GM19395 (cell line): ENCODE measurements at regions not wholly inside any gene's neighbourhood (a gene's known extent, or its start where the extent isn't known, plus 50 kb on each side); places are given as distances from the start of the nearest gene placed in this dataset.

Experiments
- ATAC-seq: cut with Tn5 transposase; IDR thresholded peaks from one replicate; pipeline ENCODE4 v1.9.1; 2021; ENCODE audit warnings: mild to moderate bottlenecking, moderate library complexity; ENCODE audit not compliant: unreplicated experiment

DNA sequence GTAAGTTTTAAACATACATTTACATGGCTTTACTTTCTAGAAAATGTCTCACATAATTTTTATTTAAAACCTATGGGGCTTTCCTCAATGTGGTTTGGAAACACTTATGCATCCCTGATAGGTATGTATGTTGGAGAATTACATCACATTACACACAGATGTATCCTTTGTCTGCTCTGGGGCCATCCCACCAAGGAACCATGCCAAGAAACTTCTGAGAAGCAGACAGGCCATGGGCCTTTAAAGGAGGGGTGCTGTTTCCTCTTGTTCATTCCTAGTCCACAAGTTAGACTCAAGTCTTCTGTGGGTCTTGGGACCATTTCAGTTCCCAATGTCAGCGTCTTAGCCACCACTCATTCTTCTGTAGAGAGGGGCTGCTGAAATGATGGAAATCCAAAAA is 162.0 kb upstream of the SETBP1 start:
- ATAC-seq = no peak

DNA sequence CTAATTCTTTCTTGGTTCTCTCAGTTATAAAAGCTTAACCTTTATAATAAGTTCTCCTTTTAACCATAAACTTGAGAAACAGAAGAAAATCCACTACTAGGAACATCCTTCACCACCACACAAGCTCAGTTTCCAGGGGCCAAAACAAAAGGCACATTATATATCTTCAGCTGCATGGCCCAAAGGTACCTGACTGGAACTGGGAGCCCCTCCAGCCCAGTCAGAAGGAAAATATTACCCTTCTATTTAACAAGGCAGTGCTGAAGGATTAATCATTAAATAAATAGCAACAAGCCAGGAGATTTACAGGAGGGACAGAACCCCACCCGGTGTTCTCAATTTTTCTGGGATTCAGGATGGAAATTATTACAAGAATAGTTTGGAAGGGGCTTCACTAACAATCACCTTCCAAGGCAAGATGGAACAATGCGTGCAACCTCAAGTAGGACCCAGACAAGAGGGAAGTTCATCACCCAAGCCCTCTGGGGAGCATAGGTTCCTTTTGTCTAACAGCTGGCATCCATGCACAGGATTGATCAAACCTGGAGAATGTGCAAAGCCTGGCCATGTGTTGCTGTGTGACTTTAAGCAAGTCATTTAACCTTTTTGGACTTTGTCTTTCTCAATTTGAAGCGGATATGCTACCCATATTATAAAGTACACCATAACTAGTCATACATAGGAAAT is 159.6 kb upstream of the SETBP1 start:
- no peak for ATAC-seq

DNA sequence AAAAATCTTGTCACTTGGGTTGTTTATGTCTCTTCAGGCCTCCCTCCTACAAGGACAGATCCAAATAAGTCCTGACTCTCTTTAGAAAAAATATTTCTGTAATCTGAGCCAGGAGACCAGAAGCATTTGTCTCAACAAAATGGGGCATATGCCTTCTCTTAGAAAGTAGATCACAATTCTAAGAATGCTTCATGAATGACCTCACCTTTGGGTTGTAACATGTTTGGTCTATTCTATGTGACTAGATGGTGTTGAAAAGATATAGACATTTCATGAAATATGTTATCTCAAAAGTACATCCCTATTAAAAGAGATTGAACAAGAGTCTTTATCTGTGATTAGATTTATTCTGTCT is 159.0 kb upstream of the SETBP1 start:
- no peak for ATAC-seq

DNA sequence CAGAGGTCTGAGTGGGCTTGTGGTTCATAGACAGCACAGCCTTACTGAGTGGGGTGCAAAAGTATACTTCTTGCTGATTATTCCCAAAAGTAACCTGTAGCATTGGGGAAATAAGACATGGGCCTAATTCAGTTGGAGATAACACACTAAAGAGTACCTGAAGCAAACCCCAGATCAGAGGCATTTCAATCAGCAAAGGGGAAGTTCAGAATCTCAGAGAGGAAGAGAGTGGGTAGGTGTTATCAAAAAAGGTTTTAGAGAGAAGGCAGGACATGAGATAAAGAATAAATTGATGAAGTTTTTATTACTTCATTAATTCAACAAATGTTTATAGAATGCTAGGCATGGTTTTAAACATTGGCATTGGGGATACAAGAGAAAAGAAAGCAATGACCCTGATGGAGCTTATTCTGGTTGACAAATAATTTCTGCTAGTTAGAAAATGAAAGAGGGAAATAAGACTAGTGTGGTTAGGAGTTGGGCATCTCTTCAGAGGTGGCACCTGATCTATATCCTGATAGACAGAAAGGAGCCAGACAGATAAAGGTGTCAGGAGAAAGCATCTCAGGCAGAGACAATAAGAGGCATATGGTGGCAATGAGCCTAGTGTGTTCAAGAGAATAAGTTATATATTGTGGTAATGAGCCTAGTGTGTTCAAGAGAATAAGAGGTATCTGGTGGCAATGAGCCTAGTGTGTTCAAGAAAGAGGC is 153.8 kb upstream of the SETBP1 start:
- ATAC-seq = no peak

DNA sequence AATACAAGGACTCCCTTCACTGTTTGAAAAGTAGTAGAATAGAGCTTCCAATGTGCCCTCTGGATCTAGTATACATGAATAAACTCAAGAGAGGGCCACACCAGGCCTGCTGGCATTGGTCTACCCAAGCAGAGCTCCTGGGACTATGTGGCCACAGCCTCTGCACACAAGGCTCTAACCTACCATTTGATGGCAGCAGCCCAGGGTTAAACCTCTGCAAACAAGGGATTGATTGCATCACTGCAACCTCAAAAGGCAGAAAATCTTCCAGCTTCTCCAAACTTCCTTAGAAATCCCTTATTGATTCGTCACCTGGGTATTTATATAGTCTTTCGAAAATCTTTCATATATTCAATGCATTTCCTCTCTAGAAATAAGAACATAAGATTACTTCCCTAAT is 147.6 kb upstream of the SETBP1 start:
- no peak for ATAC-seq

DNA sequence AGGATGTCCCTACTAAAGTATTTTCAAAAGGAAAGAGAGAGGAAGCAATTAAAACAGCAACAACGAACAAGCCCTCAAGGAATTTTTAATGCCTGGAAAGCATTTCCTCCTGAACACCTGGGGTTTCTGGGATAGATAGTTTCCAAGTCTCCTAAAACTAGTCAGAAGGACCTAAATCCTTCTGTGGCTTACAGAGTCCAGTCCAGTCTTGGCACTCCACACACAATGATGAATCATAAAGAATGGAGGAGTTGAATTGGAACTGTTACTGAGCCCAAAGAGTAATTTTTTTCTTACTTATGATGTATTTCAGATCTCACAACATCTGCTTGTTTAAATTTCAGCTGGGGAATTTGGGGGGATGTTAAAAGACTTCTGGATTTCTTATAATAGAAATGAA is 144.6 kb upstream of the SETBP1 start:
- ATAC-seq = no peak

DNA sequence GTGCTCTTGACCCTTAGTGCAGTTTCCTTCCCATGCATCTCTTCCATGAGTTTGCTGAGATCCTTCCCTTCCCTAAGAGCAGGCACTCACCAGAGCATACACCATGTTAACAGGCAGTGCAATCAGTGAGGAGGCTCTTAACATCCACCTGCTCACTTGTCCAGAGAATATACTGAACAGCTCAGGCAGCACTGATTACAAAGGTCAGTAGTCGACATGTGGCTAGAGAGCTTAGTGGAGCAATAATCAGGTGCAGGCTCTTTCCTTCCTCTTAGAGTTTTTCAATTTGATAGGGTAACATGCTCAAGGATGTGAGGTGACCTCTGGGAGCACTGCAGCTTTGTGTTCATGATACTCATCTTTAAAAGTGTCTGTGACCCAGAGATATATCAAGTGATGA is 144.1 kb upstream of the SETBP1 start:
- no peak for ATAC-seq

DNA sequence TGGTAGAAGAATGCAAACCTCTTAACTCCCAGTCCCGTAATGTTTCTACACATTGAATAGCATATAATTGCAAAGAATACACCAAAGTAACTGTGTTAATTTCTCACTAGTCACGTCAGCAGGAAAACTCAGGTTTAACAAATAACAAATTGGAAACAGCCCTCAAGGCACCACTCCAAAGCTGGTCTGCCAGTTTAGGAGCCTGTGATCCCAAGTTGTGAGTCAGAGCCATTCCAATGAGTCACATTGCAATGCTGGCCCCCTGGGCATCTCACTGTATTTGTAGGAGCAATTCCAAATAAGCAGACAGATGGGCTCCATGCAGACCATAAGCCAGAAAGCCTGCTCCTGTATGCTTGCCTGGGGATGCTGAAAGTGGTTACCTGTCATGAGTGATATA is 143.2 kb upstream of the SETBP1 start:
- no peak for ATAC-seq

DNA sequence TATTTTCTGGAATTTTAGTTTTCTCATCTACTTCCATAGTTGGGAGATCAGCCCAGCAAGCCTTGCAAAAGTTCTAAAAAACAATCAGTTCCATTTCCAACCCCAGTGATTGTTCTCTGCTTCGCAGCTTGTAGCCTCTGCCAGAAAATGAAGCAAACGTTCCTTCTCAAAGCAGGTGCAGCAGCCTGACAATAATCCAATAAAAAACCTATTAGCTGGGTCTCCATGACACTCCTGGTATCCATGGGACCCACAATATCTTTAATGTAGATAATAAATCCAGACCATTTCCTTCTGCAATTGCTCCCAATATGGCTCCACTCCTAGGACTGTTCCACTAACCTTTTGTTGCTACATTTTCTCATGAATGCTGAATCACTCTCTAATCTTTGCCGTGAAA is 140.8 kb upstream of the SETBP1 start:
- no peak for ATAC-seq

DNA sequence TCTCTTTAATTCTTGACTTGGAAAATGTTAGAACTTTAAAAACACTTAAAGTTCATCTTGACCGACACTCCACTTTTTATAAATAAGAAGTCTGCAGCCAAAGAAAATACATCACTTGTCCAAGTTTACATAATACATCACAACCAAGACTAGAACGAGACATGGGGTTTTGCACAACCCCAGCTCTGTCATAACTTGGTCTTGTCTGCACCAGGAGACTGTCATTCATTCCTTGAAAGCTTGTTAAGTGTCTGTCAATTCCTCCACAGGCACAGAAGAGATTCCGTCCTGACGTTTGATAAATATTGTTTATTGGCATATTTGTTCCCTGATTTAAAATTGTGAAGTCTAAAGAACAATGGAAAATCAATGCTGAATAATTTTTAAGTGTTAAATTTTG is 139.5 kb upstream of the SETBP1 start:
- no peak for ATAC-seq

DNA sequence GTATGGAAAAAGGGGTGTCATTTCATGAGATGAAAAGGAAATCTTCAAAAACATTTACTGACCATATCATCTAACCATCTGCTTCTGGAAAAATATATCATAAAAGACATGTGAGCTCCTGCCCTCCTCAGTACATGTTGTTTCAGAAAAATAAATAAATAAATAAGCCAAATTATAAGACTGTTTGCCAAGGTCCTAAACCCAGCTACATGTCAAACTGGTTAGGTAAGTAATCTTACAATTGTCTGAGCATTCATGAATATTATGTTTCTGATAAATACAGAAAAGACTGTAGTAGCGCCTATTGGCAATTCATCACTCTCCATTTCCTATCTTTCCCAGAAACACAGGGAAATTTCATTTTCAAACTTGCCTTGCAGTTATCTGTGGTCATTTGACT is 138.9 kb upstream of the SETBP1 start:
- ATAC-seq = no peak

DNA sequence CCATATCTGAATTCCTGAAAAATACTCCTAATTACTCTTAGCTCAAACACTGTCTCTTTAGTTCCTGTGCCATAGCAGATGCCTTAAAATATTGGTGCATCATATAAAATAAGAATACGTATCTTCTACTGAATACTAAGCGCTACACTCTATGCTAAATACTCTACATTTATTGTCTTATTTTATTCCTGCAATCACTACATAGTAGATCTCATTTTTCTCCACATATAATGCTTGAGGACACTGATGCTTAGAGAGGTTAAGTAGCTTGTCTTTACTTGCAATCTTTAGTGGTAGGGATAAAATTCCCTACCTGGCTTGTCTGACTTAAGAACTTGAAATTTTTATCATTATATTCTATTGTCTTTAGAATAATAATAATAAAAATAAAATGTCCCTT is 137.3 kb upstream of the SETBP1 start:
- no peak for ATAC-seq

DNA sequence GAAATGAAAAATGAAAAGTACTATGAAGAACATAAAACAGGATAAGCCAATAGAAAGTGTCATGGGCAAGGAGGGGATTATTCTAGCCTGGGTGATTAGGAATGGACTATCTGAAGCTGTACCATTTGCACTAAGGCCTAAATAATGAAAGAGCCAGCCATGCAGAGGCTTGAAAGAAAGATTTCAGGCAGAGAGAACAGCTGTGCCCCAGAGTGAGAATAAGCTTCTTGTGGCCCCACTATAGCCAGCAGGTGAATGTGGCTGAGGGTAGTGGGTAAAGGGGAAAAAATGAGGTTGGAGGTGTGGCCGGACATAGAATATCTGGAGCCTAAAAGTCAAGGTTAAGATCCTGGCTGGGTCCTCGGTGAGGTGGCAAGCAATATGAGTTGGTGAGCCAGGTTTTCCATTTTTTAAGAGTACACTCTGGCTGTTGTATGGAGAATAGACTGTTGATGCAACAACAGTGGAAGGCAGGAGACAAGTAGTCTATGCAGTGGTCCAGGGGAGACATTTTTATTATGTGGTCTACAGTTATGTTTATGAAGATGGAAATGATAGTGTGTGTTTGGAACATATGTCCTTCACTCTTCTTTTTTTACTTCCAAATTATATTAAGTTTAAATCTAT is 135.2 kb upstream of the SETBP1 start:
- ATAC-seq = no peak

DNA sequence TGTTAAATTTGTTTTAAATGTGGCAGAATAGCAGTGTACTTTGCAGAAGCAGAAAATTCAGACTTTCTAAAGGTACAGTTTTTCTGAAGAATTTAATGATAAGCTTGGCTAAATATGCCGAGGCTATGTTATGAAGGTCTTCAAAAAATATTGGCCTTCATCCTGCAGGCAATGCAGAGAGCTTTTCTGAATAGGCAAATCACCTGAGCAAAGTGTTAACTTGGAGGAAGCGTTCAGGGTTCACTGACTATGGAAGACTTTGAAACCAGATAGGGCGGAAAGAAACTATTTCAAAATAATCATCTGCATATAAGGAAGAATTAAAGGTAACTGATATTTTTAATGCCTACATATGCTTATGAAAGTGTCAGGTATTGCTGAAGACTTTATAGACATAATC is 133.7 kb upstream of the SETBP1 start:
- ATAC-seq = no peak

DNA sequence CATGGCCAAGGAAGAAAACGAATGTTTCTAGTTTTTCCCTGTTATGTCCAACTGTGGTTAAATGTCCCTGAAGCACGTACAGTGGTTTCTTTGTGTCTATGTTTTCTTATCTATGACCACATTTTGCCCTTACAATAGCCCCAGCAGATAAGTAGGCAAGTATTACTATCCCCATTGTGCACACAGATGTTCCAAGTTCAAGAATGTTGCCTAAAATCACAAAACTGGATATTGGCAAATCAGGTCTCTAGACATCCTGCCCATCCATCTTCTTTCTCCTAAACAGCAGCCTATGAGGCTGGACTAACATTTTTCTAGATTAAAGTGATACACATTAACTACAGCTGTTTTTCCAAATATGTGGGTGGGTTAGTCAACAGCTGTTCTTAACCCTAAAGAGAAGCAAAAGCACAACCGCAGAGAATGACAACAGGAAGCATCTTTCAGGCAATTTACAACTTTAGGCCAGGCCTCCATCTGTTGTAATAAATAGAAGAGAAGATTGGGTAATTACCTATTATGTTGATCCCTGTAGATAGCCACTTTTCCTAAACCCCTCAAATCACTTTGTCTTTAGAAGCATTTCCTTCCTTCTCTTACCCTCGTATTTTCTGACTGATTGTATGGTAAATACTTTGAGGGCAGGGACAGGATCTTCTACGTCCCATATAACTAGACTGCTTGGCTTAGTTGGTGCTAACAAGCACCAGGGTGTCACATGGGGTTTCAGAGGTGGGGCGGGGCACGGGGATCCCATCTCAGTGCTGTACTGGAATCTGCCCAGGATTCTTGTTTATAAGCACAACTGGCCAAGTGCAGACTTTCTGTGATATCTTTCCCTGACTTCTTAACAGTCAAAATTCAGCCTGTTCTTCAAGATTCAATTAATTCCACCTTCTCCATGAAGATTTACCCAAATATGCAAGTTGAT is 132.1 kb upstream of the SETBP1 start:
- no peak for ATAC-seq

DNA sequence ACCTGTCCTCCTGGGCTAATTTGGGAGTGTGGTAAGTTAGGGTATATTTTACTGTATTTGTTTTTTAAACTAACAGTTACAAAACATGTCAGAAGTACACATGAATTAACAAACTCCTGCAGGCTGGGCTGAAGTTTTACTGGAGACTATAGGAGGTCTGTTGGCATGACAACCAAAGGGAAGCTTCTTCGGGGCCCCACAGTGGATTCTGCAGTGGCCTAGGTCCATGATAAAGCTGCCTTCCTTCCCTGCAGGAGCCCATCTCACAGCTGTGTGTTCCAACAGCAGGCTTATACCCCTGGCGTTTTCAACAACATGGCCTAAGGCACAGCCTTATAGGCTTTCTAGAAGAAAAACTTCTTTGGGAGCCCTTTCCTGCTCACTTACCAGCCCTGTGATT is 128.0 kb upstream of the SETBP1 start:
- ATAC-seq = no peak

DNA sequence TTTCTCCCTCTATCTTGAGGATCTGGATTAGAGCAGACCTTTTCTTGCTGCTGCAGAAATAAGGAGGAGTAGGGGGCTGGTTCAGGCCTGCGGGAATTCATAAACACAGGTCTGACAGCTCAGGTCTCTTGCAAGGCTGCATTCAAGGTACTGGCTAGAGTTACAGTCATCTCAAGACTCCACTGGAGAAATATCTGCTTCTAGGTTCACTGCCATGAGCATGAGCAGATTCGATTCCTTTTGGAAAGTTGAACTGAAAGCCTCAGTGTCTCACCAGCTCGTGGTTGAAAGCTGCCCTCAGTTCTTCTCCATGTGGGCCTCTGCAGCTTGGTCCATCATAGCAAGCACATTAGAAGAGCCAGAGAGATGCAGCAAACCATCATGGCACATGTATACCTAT is 124.4 kb upstream of the SETBP1 start:
- ATAC-seq = peak; percentile 92

DNA sequence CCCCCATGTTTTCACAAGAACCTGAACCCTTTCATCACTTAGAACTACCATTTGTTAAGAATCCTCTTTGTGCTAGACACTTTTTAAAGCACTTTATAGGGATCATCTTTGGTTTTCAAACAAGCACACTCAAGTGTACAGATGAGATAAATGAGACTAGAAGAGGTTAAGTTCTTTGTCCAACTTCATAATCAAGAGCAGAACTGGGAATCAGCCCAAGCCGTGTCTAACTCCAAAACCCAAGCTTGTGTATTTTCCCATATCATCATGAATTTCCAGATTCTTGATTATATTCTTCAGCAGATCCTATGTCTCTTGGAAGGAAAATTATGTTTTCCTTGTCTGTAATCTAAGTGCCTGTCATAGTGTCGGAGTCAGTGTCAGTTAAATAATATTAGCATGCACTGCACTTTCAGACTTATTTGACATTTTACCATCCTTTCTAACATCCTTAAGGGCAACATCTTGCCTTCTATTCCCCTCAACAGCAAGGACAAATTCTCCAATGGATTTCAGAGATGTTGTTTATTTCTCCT is 123.0 kb upstream of the SETBP1 start:
- ATAC-seq = no peak

DNA sequence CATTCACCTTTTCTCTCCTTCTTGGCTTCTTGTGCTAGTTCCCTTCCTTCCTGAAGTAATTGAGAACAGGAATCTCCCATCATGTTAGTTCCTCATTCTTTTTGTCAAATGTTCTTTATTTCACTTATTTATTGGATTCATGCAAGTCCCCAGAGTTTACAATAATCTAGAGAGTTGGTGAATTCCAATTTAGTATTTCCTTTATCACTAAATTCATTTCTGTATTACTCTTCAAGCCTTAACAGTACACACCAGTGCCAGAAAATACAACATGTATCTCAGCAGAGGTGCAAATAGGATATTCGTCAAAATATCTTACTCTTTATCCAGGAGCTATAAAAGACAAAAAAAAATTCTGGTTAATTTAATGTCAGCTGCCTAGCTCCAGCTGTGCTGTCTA is 121.9 kb upstream of the SETBP1 start:
- no peak for ATAC-seq

DNA sequence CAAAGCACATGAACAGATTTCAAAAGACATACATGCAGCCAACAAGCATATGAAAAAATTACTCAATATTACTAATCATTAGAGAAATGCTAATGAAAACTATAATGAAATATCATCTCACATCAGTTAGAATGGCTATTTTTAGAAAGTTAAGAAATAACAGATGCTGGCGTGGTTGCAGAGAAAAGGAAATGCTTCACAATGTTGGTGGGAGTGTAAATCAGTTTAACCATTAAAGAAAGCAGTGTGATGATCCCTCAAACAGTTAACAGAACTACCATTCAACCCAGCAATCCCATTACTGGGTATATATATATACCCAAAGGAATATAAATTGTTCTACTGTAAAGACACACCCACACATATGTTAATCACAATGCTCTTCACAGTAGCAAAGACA is 117.7 kb upstream of the SETBP1 start:
- no peak for ATAC-seq

DNA sequence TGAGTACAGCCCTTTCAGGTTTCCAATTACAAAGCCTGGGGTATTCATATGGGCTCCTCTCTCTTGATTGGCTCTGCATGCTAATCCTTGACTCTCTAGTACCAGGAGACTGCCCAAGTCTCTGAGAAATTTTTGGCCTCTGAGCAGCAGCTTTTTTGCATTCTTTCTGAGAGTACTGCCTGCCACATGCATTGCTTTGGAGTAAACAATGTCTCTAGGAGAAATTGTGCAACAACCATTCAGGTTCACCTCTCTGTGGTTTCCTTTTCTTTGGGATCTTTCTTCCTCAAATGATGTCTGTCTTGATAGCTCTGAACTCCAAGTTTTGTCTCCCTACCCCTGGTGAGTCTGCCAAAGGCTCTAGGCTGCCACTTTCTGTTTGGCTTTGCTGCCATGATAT is 115.8 kb upstream of the SETBP1 start:
- ATAC-seq = no peak
